Right lobe of liver (tissue), 4 donors: ENCODE measurements at regions not wholly inside any gene's neighbourhood (a gene's known extent, or its start where the extent isn't known, plus 50 kb on each side); places are given as distances from the start of the nearest gene placed in this dataset.

Experiments
- CTCF ChIP-seq, 4 donors: fragments of 200-600 bp in 3 of 4; fragments of 450-650 bp in 1 of 4; IDR thresholded peaks; one replicate each; pipeline versions ENCODE4 v1.5.1 to v1.8.0; 2016 to 2022; ENCODE audit warnings: antibody characterized with exemption in 4 of 4, mild to moderate bottlenecking in 2 of 4
- POLR2A ChIP-seq: fragments of 450-650 bp; IDR thresholded peaks from one replicate; pipeline ENCODE4 v1.6.1; 2017; ENCODE audit warnings: antibody characterized with exemption, mild to moderate bottlenecking
- donor health status: DM: no; HTN: no; CAD: no.
- donor health status: DM: no; HTN: no; CAD: no.
- donor health status: DM: no; HTN: yes; CAD: no.

GRCh38 chr1:96482616-96483015, 239.0 kb upstream of the PTBP2 start:
- TF ChIP-seq CTCF (IDR thresholded peaks at IDR 0.05) (no peak), POLR2A (no peak)
